ENCODE measurements at regions not wholly inside any gene's neighbourhood (a gene's known extent, or its start where the extent isn't known, plus 50 kb on each side); places are given as distances from the start of the nearest gene placed in this dataset.

- ATAC-seq (no peak), DNase-seq (no peak)
- TF ChIP-seq CTCF (IDR thresholded peaks at IDR 0.05) (no peak), POLR2A (IDR thresholded peaks at IDR 0.05) (no peak)
- Histone ChIP-seq H3K27me3 (no peaks in the 10 kb centered on the region), H3K36me3 (no peaks in the 10 kb centered on the region), H3K27ac (no peak overlapping the region), H3K4me1 (no peaks in the 10 kb centered on the region), H3K9me3 (no peaks in the 10 kb centered on the region), H3K4me3 (no peak overlapping the region)
- 39% methylated on average over 2 of the region's 2 CpGs for WGBS (ENCODE audit: insufficient coverage, low coverage, low lambda C conversion rate, missing lambda C conversion rate)
- intact Hi-C loops (cut with DNase I): no loop called here
Measured at GRCh38 chr6:90829311-90829710, 242.4 kb upstream of the MAP3K7 start.

GRCh38 chr6:90820436-90820835 lies 233.6 kb upstream of the MAP3K7 start:
- intact Hi-C loops (cut with DNase I): no loop called here
- Histone ChIP-seq H3K9me3 (no peaks in the 10 kb centered on the region), H3K36me3 (no peaks in the 10 kb centered on the region), H3K27ac (no peak overlapping the region), H3K4me1 (no peaks in the 10 kb centered on the region), H3K27me3 (no peaks in the 10 kb centered on the region), H3K4me3 (no peak overlapping the region)
- TF ChIP-seq CTCF (IDR thresholded peaks at IDR 0.05) (no peak), POLR2A (IDR thresholded peaks at IDR 0.05) (no peak)
- ATAC-seq: no peak
- no peak for DNase-seq

- Histone ChIP-seq H3K36me3 (no peaks in the 10 kb centered on the region), H3K4me1 (no peaks in the 10 kb centered on the region), H3K4me3 (no peak overlapping the region), H3K27ac (no peak overlapping the region), H3K9me3 (no peaks in the 10 kb centered on the region), H3K27me3 (no peaks in the 10 kb centered on the region)
- DNase-seq: no peak
- intact Hi-C loops (cut with DNase I): no loop called here
- no peak for ATAC-seq
- no peak for TF ChIP-seq CTCF (IDR thresholded peaks at IDR 0.05)
- TF ChIP-seq POLR2A (IDR thresholded peaks at IDR 0.05): no peak
- WGBS (ENCODE audit: insufficient coverage, low coverage, low lambda C conversion rate, missing lambda C conversion rate): 50% methylated on average over 2 of the region's 4 CpGs
Measured at GRCh38 chr6:90819483-90819882, 232.6 kb upstream of the MAP3K7 start.

- H3K9me3 ChIP-seq: no peaks in the 10 kb centered on the region
- DNase-seq: no peak
- no peaks in the 10 kb centered on the region for H3K36me3 ChIP-seq
- no peak for ATAC-seq
- no peak overlapping the region for H3K27ac ChIP-seq
- no peaks in the 10 kb centered on the region for H3K4me1 ChIP-seq
- intact Hi-C loops (cut with DNase I): no loop called here
- TF ChIP-seq POLR2A (IDR thresholded peaks at IDR 0.05): no peak
- TF ChIP-seq CTCF (IDR thresholded peaks at IDR 0.05): no peak
- no peaks in the 10 kb centered on the region for H3K27me3 ChIP-seq
- no peak overlapping the region for H3K4me3 ChIP-seq
Measured at GRCh38 chr6:90818163-90818562, 231.3 kb upstream of the MAP3K7 start.

- WGBS (ENCODE audit: insufficient coverage, low coverage, low lambda C conversion rate, missing lambda C conversion rate): 41% methylated on average over 2 of the region's 2 CpGs
- no peaks in the 10 kb centered on the region for H3K27me3 ChIP-seq
- intact Hi-C loops (cut with DNase I): no loop called here
Measured at GRCh38 chr6:90816764-90817163, 229.9 kb upstream of the MAP3K7 start.

More at GRCh38 chr6:90816764-90817163, 229.9 kb upstream of the MAP3K7 start:
- no peaks in the 10 kb centered on the region for H3K9me3 ChIP-seq
- no peak overlapping the region for H3K4me3 ChIP-seq
- TF ChIP-seq POLR2A (IDR thresholded peaks at IDR 0.05): no peak
- no peak for TF ChIP-seq CTCF (IDR thresholded peaks at IDR 0.05)
- H3K36me3 ChIP-seq: no peaks in the 10 kb centered on the region
- no peak overlapping the region for H3K27ac ChIP-seq
- ATAC-seq: no peak
- DNase-seq: no peak
- H3K4me1 ChIP-seq: no peaks in the 10 kb centered on the region
